GM12891 (cell line): ENCODE measurements at regions not wholly inside any gene's neighbourhood (a gene's known extent, or its start where the extent isn't known, plus 50 kb on each side); places are given as distances from the start of the nearest gene placed in this dataset.

Experiments used
- POLR2A ChIP-seq: IDR thresholded peaks from 2 replicates; pipeline ENCODE4 v1.6.1; 2011; ENCODE audit warnings: low read depth, low read length, control low read depth
- TAF1 ChIP-seq: IDR thresholded peaks from 2 replicates; pipeline ENCODE4 v1.6.1; 2011; ENCODE audit warnings: low read depth, low read length, control low read depth

- no peak for TF ChIP-seq POLR2A
- no peak for TF ChIP-seq TAF1
These were observed 75.9 kb upstream of the SPACA1 start for GRCh38 chr6:87971605-87972262.
